Smooth muscle cell (in vitro differentiated cells): ENCODE measurements at regions not wholly inside any gene's neighbourhood (a gene's known extent, or its start where the extent isn't known, plus 50 kb on each side); places are given as distances from the start of the nearest gene placed in this dataset.

ENCODE experiments used
- DNase-seq: peaks from one replicate; lab custom pipeline; 2025; ENCODE audit not compliant: unreplicated experiment; lab: John Stamatoyannopoulos, UW
- H2AFZ ChIP-seq: fragments of 200-600 bp; sonication (generic); 2 replicates; pipeline ENCODE4 v1.6.0; 2016; ENCODE audit warnings: antibody characterized with exemption, low read depth, mild to moderate bottlenecking
- H3F3A ChIP-seq: fragments of 200-600 bp; sonication (generic); 2 replicates; pipeline ENCODE4 v1.6.0; 2017; ENCODE audit warnings: antibody characterized with exemption, low read depth
- H3K27ac ChIP-seq: fragments of 200-600 bp; sonication (generic); 2 replicates; pipeline ENCODE4 v1.5.1; 2016; ENCODE audit warnings: low read depth, mild to moderate bottlenecking
- H3K27me3 ChIP-seq: fragments of 200-600 bp; sonication (generic); 2 replicates; pipeline ENCODE4 v1.6.1; 2016; ENCODE audit warnings: low read depth, mild to moderate bottlenecking
- H3K36me3 ChIP-seq: fragments of 200-600 bp; sonication (generic); 2 replicates; pipeline ENCODE4 v1.5.1; 2016; ENCODE audit warnings: low read depth
- H3K4me1 ChIP-seq: fragments of 200-600 bp; sonication (generic); 2 replicates; pipeline ENCODE4 v1.5.1; 2016; ENCODE audit warnings: low read depth
- H3K4me2 ChIP-seq: fragments of 200-600 bp; sonication (generic); 2 replicates; pipeline ENCODE4 v1.6.0; 2016; ENCODE audit warnings: mild to moderate bottlenecking
- H3K4me3 ChIP-seq: fragments of 200-600 bp; sonication (generic); 2 replicates; pipeline ENCODE4 v1.5.1; 2016; ENCODE audit warnings: mild to moderate bottlenecking
- H3K79me2 ChIP-seq: fragments of 200-600 bp; sonication (generic); 2 replicates; pipeline ENCODE4 v1.6.0; 2016; ENCODE audit warnings: low read depth, mild to moderate bottlenecking
- H3K9ac ChIP-seq: fragments of 200-600 bp; sonication (generic); 2 replicates; pipeline ENCODE4 v1.6.0; 2016; ENCODE audit warnings: low read depth
- H3K9me3 ChIP-seq: fragments of 200-600 bp; sonication (generic); replicated peaks from 2 replicates; pipeline ENCODE4 v1.5.1; 2016; ENCODE audit warnings: low read depth
- H4K20me1 ChIP-seq: fragments of 200-600 bp; sonication (generic); 2 replicates; pipeline ENCODE4 v1.6.0; 2016; ENCODE audit warnings: low read depth
- WGBS: methylation state at CpG from one replicate; pipeline ENCODE4 v1.1.7; 2016; ENCODE audit warnings: low lambda C conversion rate; 5-methylcytosine and 5-hydroxymethylcytosine counted together
- TF ChIP-seq, protein P1 (sequence below): fragments of 200-600 bp; sonication (generic); IDR thresholded peaks from 2 replicates; pipeline ENCODE4 v1.5.1; 2017; ENCODE audit warnings: borderline replicate concordance, mild to moderate bottlenecking, antibody characterized with exemption; ENCODE audit not compliant: insufficient read depth, poor library complexity, severe bottlenecking

DNA sequence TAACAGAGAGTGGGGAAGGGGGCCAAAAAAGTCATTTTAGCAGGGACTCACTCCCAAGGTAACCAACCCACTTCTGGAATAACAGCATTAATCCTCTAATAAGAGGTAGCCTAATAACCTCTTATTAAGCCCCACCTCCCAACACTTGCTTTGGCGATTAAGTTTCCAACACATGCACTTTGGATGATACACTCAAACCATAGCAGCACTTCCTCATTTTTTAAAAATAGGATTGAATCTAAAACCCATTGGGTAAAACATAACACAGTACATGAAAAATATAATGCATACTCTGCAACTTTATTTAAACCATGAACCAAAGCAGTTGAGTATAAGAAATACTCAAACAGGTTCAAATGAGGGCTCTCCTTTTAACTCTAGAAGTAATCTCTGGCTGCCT, 318.3 kb downstream of the HACE1 start:
- WGBS, result 94% methylated on average over 1 of the region's 1 CpG
- no peak overlapping the region for H3K4me3 ChIP-seq
- H3K27me3 ChIP-seq, result no peaks in the 10 kb centered on the region

DNA sequence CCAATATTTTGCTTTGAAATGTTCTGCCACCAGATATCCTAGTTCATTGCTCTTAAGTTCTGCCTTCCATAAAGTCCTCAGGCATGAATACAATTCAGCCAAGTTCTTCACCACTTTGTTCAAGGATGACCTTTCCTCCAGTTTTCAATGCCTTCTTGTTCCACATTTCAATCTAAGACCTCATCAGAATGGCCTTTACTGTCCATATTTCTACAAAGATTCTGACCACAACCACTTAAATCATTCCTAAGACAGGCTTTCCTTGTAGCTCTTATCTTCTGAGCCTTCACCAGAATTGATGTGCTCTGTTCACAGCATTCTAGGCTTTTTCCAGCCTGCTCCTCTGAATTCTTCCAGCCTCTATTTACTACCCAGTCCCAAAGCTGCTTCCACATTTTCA, 319.0 kb downstream of the HACE1 start:
- H3K79me2 ChIP-seq, result no peaks in the 10 kb centered on the region
- H3F3A ChIP-seq, result no peaks in the 10 kb centered on the region
- no peak overlapping the region for H3K4me3 ChIP-seq
- no peak for DNase-seq
- H3K9ac ChIP-seq, result peak overlapping the region; percentile 27
- peak overlapping the region; percentile 87 for H3K27ac ChIP-seq
- peak overlapping the region; percentile 55 for H3K4me2 ChIP-seq
- peaks cover 4% of the 10 kb centered on the region for H3K4me1 ChIP-seq
- no peaks in the 10 kb centered on the region for H4K20me1 ChIP-seq
- no peaks in the 10 kb centered on the region for H3K9me3 ChIP-seq
- no peak overlapping the region for H2AFZ ChIP-seq
- TF ChIP-seq, protein P1, sequence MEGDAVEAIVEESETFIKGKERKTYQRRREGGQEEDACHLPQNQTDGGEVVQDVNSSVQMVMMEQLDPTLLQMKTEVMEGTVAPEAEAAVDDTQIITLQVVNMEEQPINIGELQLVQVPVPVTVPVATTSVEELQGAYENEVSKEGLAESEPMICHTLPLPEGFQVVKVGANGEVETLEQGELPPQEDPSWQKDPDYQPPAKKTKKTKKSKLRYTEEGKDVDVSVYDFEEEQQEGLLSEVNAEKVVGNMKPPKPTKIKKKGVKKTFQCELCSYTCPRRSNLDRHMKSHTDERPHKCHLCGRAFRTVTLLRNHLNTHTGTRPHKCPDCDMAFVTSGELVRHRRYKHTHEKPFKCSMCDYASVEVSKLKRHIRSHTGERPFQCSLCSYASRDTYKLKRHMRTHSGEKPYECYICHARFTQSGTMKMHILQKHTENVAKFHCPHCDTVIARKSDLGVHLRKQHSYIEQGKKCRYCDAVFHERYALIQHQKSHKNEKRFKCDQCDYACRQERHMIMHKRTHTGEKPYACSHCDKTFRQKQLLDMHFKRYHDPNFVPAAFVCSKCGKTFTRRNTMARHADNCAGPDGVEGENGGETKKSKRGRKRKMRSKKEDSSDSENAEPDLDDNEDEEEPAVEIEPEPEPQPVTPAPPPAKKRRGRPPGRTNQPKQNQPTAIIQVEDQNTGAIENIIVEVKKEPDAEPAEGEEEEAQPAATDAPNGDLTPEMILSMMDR, result no peak
- no peaks in the 10 kb centered on the region for H3K27me3 ChIP-seq
- H3K36me3 ChIP-seq, result no peaks in the 10 kb centered on the region

More for the DNA sequence above, 318.3 kb downstream of the HACE1 start:
- H3K36me3 ChIP-seq, result no peaks in the 10 kb centered on the region
- peak overlapping the region; percentile 87 for H3K27ac ChIP-seq
- H3K9me3 ChIP-seq, result no peaks in the 10 kb centered on the region
- no peaks in the 10 kb centered on the region for H3F3A ChIP-seq
- no peak overlapping the region for H2AFZ ChIP-seq
- H4K20me1 ChIP-seq, result no peaks in the 10 kb centered on the region
- H3K79me2 ChIP-seq, result no peaks in the 10 kb centered on the region
- peak overlapping the region; percentile 27 for H3K9ac ChIP-seq
- DNase-seq, result no peak
- TF ChIP-seq, protein P1, result no peak
- H3K4me1 ChIP-seq, result peaks cover 4% of the 10 kb centered on the region
- H3K4me2 ChIP-seq, result peak overlapping the region; percentile 55

DNA sequence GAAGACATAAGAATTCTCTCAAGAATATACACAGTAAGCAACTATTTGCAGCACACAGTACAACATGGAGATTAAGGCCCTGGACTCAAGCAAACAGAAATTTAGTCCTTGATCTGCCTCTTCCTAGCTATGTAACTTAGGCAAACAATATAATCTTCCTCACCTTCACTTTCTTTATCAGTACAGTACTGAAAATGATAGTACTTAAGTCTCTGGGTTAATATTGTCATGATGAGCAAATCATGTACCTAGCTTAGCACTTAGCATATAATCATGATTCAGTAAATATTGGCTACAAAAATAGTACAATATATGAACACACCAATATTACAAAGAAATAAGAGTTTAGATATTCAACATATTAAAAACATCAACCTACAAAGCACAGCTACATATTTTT, 320.5 kb downstream of the HACE1 start:
- Histone ChIP-seq H3F3A (no peaks in the 10 kb centered on the region), H3K9ac (no peak overlapping the region), H3K4me3 (no peak overlapping the region), H3K4me2 (no peak overlapping the region), H3K4me1 (peaks cover 10% of the 10 kb centered on the region), H3K27ac (no peak overlapping the region), H3K79me2 (no peaks in the 10 kb centered on the region), H4K20me1 (no peaks in the 10 kb centered on the region), H2AFZ (no peak overlapping the region), H3K36me3 (no peaks in the 10 kb centered on the region), H3K9me3 (no peaks in the 10 kb centered on the region), H3K27me3 (no peaks in the 10 kb centered on the region)
- no peak for DNase-seq
- TF ChIP-seq, protein P1, result no peak

DNA sequence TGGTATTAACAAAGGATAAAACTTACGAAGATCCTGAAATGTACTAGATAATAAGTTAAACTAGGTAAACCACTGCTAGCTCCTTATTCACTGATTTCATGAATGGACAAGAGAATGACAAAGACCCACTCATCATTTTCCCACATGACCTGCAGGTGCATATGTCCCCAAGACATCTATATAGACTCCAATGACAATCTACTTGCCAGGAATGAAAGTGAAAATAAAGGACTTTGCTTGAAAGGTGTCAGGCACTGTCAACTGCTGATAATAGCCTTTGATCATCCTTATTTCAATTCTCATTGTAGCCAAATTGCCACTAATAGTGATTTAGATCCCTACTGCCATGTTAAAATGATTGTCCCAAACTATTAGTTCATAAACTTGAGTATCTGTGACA, 321.8 kb downstream of the HACE1 start:
- WGBS, result 79% methylated on average over 1 of the region's 1 CpG
- peak overlapping the region; percentile 78 for H3K27ac ChIP-seq
- no peak overlapping the region for H3K4me3 ChIP-seq
- no peak for DNase-seq
- H3K36me3 ChIP-seq, result no peaks in the 10 kb centered on the region
- H4K20me1 ChIP-seq, result no peaks in the 10 kb centered on the region
- peaks cover 10% of the 10 kb centered on the region for H3K4me1 ChIP-seq
- no peak overlapping the region for H3K4me2 ChIP-seq
- H3K79me2 ChIP-seq, result no peaks in the 10 kb centered on the region
- H2AFZ ChIP-seq, result no peak overlapping the region
- no peaks in the 10 kb centered on the region for H3K27me3 ChIP-seq
- H3F3A ChIP-seq, result no peaks in the 10 kb centered on the region
- no peak overlapping the region for H3K9ac ChIP-seq
- TF ChIP-seq, protein P1, result no peak
- H3K9me3 ChIP-seq, result no peaks in the 10 kb centered on the region
